ENCODE measurements at regions not wholly inside any gene's neighbourhood (a gene's known extent, or its start where the extent isn't known, plus 50 kb on each side); places are given as distances from the start of the nearest gene placed in this dataset.

GRCh38 chr14:71179066-71179465 lies 271.8 kb downstream of the PCNX1 start:
- TF ChIP-seq, protein P1, sequence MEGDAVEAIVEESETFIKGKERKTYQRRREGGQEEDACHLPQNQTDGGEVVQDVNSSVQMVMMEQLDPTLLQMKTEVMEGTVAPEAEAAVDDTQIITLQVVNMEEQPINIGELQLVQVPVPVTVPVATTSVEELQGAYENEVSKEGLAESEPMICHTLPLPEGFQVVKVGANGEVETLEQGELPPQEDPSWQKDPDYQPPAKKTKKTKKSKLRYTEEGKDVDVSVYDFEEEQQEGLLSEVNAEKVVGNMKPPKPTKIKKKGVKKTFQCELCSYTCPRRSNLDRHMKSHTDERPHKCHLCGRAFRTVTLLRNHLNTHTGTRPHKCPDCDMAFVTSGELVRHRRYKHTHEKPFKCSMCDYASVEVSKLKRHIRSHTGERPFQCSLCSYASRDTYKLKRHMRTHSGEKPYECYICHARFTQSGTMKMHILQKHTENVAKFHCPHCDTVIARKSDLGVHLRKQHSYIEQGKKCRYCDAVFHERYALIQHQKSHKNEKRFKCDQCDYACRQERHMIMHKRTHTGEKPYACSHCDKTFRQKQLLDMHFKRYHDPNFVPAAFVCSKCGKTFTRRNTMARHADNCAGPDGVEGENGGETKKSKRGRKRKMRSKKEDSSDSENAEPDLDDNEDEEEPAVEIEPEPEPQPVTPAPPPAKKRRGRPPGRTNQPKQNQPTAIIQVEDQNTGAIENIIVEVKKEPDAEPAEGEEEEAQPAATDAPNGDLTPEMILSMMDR (IDR thresholded peaks at IDR 0.05): no peak
- TF ChIP-seq EP300 (IDR thresholded peaks at IDR 0.05; ENCODE audit: low read depth) (no peak), POLR2A (IDR thresholded peaks at IDR 0.05) (no peak), POLR2AphosphoS5 (IDR thresholded peaks at IDR 0.05) (no peak)

Measured in transverse colon (tissue), 4 donors.